HCT116 (cell line): ENCODE measurements at regions not wholly inside any gene's neighbourhood (a gene's known extent, or its start where the extent isn't known, plus 50 kb on each side); places are given as distances from the start of the nearest gene placed in this dataset.

Experiments used
- CEBPB ChIP-seq: IDR thresholded peaks from 2 replicates; pipeline ENCODE4 v1.6.1; 2012; ENCODE audit warnings: low read depth
- EZH2 ChIP-seq: fragments of 200-600 bp; sonication (generic); IDR thresholded peaks from 2 replicates; pipeline ENCODE4 v1.6.1; 2017; ENCODE audit warnings: antibody characterized with exemption, mixed run types
- EZH2phosphoT487 ChIP-seq: fragments of 200-600 bp; IDR thresholded peaks from 2 replicates; pipeline ENCODE4 v1.6.1; 2018; ENCODE audit warnings: antibody characterized with exemption, borderline replicate concordance
- JUND ChIP-seq: IDR thresholded peaks from 2 replicates; pipeline ENCODE4 v1.6.1; 2012
- POLR2A ChIP-seq: IDR thresholded peaks from 2 replicates; pipeline ENCODE4 v1.7.0; 2011; ENCODE audit warnings: borderline replicate concordance; ENCODE audit not compliant: insufficient read depth, insufficient read length; ENCODE audit errors: extremely low read depth
- POLR2AphosphoS5 ChIP-seq: IDR thresholded peaks from 2 replicates; pipeline ENCODE4 v1.6.1; 2011; ENCODE audit warnings: mild to moderate bottlenecking, low read depth, low read length, moderate library complexity
- RAD21 ChIP-seq: IDR thresholded peaks from 2 replicates; pipeline ENCODE4 v1.6.1; 2012; ENCODE audit warnings: low read depth, mild to moderate bottlenecking
- SP1 ChIP-seq: IDR thresholded peaks from 2 replicates; pipeline ENCODE4 v1.6.1; 2012; ENCODE audit warnings: low read depth
- YY1 ChIP-seq: IDR thresholded peaks from 2 replicates; pipeline ENCODE4 v1.6.1; 2011; ENCODE audit warnings: low read length, low read depth, moderate library complexity, mild to moderate bottlenecking; ENCODE audit not compliant: insufficient replicate concordance; ENCODE audit errors: extremely low read depth
- TF ChIP-seq, protein P1 (sequence below), 3 experiments: fragments of 200-600 bp in 1 of 3; sonication (generic) in 1 of 3; IDR thresholded peaks in 2 of 3; conservative IDR thresholded peaks in 1 of 3; 2 replicates each; pipeline ENCODE4 v1.5.1; 2012 to 2017; ENCODE audit warnings: low read depth in 2 of 3, low read length in 2 of 3, antibody characterized with exemption in 1 of 3, borderline replicate concordance in 1 of 3, control low read depth in 1 of 3, mild to moderate bottlenecking in 1 of 3, mixed read lengths in 1 of 3, mixed run types in 1 of 3, moderate library complexity in 1 of 3; ENCODE audit not compliant: insufficient read depth in 1 of 3
- TF ChIP-seq, protein P2 (sequence below): IDR thresholded peaks from 2 replicates; pipeline ENCODE4 v1.6.1; 2012
- TF ChIP-seq, protein P3 (sequence below): IDR thresholded peaks from 2 replicates; pipeline ENCODE4 v1.6.1; 2012

DNA sequence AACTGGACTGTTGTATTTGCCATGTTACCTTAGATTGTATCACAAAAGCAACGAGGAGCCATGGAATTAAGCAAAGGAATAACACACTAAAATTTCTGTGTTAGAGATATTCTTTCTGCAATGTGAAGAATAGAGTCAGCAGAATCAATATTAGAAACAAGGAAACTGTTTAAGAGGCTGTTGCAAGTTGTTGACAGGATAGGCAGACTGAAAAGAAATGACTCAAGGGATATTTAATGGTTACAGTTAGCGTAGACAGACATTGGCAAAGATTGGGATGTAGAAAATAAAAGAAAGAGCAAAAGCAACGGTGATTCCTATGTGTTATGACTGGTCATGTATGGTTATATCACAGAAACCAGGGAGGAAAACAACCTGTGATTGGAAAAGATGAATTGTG is 299.0 kb upstream of the PPFIA2 start:
- TF ChIP-seq YY1 (no peak), EZH2 (no peak), EZH2phosphoT487 (no peak), POLR2AphosphoS5 (no peak), CEBPB (no peak), POLR2A (no peak), SP1 (no peak; the same call in 1 of the 2 replicates), RAD21 (no peak), JUND (no peak)
- TF ChIP-seq, protein P1, sequence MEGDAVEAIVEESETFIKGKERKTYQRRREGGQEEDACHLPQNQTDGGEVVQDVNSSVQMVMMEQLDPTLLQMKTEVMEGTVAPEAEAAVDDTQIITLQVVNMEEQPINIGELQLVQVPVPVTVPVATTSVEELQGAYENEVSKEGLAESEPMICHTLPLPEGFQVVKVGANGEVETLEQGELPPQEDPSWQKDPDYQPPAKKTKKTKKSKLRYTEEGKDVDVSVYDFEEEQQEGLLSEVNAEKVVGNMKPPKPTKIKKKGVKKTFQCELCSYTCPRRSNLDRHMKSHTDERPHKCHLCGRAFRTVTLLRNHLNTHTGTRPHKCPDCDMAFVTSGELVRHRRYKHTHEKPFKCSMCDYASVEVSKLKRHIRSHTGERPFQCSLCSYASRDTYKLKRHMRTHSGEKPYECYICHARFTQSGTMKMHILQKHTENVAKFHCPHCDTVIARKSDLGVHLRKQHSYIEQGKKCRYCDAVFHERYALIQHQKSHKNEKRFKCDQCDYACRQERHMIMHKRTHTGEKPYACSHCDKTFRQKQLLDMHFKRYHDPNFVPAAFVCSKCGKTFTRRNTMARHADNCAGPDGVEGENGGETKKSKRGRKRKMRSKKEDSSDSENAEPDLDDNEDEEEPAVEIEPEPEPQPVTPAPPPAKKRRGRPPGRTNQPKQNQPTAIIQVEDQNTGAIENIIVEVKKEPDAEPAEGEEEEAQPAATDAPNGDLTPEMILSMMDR (IDR thresholded peaks at IDR 0.05 in 2 of 3, conservative IDR thresholded peaks at IDR 0.05 in 1 of 3; ENCODE audit: borderline replicate concordance in 1 of 3, insufficient read depth in 1 of 3, low read depth in 2 of 3, low read length in 2 of 3): no peak
- TF ChIP-seq, protein P2, sequence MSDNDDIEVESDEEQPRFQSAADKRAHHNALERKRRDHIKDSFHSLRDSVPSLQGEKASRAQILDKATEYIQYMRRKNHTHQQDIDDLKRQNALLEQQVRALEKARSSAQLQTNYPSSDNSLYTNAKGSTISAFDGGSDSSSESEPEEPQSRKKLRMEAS: no peak
- TF ChIP-seq, protein P3, sequence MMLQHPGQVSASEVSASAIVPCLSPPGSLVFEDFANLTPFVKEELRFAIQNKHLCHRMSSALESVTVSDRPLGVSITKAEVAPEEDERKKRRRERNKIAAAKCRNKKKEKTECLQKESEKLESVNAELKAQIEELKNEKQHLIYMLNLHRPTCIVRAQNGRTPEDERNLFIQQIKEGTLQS: no peak
